ENCODE measurements at regions not wholly inside any gene's neighbourhood (a gene's known extent, or its start where the extent isn't known, plus 50 kb on each side); places are given as distances from the start of the nearest gene placed in this dataset.

GRCh38 chr12:58249610-58250009 is 308.2 kb downstream of the ATP23 start:
- Mint-ChIP-seq H3K4me1 (no peaks in the 10 kb centered on the region), H3K9me3 (no peaks in the 10 kb centered on the region)

GRCh38 chr12:58250077-58250476 is 308.7 kb downstream of the ATP23 start:
- H3K27me3 Mint-ChIP-seq: no peaks in the 10 kb centered on the region
- DNase-seq: no peak
- no peak overlapping the region for H3K4me3 Mint-ChIP-seq

More at GRCh38 chr12:58249610-58250009, 308.2 kb downstream of the ATP23 start:
- Mint-ChIP-seq H3K36me3 (ENCODE audit: low read depth) (no peaks in the 10 kb centered on the region), H3K27me3 (no peaks in the 10 kb centered on the region), H3K4me3 (no peak overlapping the region), H3K27ac (no peak overlapping the region)
- ChIA-PET CTCF (no interaction called here), POLR2A (no interaction called here)
- DNase-seq: no peak

GRCh38 chr12:58252914-58253313 is 311.5 kb downstream of the ATP23 start:
- Mint-ChIP-seq H3K27me3 (no peaks in the 10 kb centered on the region), H3K27ac (no peak overlapping the region), H3K36me3 (ENCODE audit: low read depth) (no peaks in the 10 kb centered on the region), H3K4me1 (no peaks in the 10 kb centered on the region), H3K4me3 (no peak overlapping the region), H3K9me3 (no peaks in the 10 kb centered on the region)
- POLR2A ChIA-PET: no interaction called here
- no peak for DNase-seq
- CTCF ChIA-PET: no interaction called here

More at GRCh38 chr12:58250077-58250476, 308.7 kb downstream of the ATP23 start:
- H3K27ac Mint-ChIP-seq: no peak overlapping the region
- H3K9me3 Mint-ChIP-seq: no peaks in the 10 kb centered on the region
- no peaks in the 10 kb centered on the region for H3K36me3 Mint-ChIP-seq (ENCODE audit: low read depth)
- POLR2A ChIA-PET: no interaction called here
- CTCF ChIA-PET: no interaction called here
- no peaks in the 10 kb centered on the region for H3K4me1 Mint-ChIP-seq

GRCh38 chr12:58253663-58254062 is 312.3 kb downstream of the ATP23 start:
- no peak for DNase-seq
- H3K27ac Mint-ChIP-seq: no peak overlapping the region
- H3K4me1 Mint-ChIP-seq: no peaks in the 10 kb centered on the region
- H3K9me3 Mint-ChIP-seq: no peaks in the 10 kb centered on the region
- no peaks in the 10 kb centered on the region for H3K36me3 Mint-ChIP-seq (ENCODE audit: low read depth)
- CTCF ChIA-PET: no interaction called here
- H3K27me3 Mint-ChIP-seq: no peaks in the 10 kb centered on the region
- POLR2A ChIA-PET: no interaction called here
- no peak overlapping the region for H3K4me3 Mint-ChIP-seq

GRCh38 chr12:58254463-58255100 is 313.2 kb downstream of the ATP23 start:
- Mint-ChIP-seq H3K4me1 (no peaks in the 10 kb centered on the region), H3K4me3 (no peak overlapping the region), H3K36me3 (ENCODE audit: low read depth) (no peaks in the 10 kb centered on the region), H3K9me3 (no peaks in the 10 kb centered on the region), H3K27ac (no peak overlapping the region), H3K27me3 (no peaks in the 10 kb centered on the region)
- CTCF ChIA-PET: no interaction called here
- POLR2A ChIA-PET: no interaction called here
- no peak for DNase-seq

GRCh38 chr12:58262796-58263195 is 321.4 kb downstream of the ATP23 start:
- DNase-seq: no peak
- Mint-ChIP-seq H3K27ac (no peak overlapping the region), H3K4me3 (no peak overlapping the region), H3K36me3 (ENCODE audit: low read depth) (no peaks in the 10 kb centered on the region), H3K27me3 (no peaks in the 10 kb centered on the region), H3K9me3 (no peaks in the 10 kb centered on the region), H3K4me1 (no peaks in the 10 kb centered on the region)
- POLR2A ChIA-PET: no interaction called here
- CTCF ChIA-PET: interaction anchor here (0.8 kb wide), 1 partner anchor 25 kb away, joined by 3 read pairs; no protein-coding TSS in a partner anchor

- Mint-ChIP-seq H3K27ac (no peak overlapping the region), H3K9me3 (no peaks in the 10 kb centered on the region), H3K4me3 (no peak overlapping the region), H3K4me1 (no peaks in the 10 kb centered on the region), H3K27me3 (no peaks in the 10 kb centered on the region), H3K36me3 (ENCODE audit: low read depth) (no peaks in the 10 kb centered on the region)
- no peak for DNase-seq
- CTCF ChIA-PET: interaction anchor here (0.8 kb wide), 1 partner anchor 26 kb away, joined by 3 read pairs; no protein-coding TSS in a partner anchor
- POLR2A ChIA-PET: no interaction called here
These were observed 322.4 kb downstream of the ATP23 start for GRCh38 chr12:58263816-58264215.

GRCh38 chr12:58268069-58268468 is 326.7 kb downstream of the ATP23 start:
- Mint-ChIP-seq H3K4me1 (no peaks in the 10 kb centered on the region), H3K27me3 (no peaks in the 10 kb centered on the region), H3K4me3 (no peak overlapping the region), H3K27ac (no peak overlapping the region), H3K36me3 (ENCODE audit: low read depth) (no peaks in the 10 kb centered on the region), H3K9me3 (no peaks in the 10 kb centered on the region)
- no peak for DNase-seq
- CTCF ChIA-PET: no interaction called here
- POLR2A ChIA-PET: no interaction called here

GRCh38 chr12:58269476-58269875 is 328.1 kb downstream of the ATP23 start:
- ChIA-PET POLR2A (no interaction called here), CTCF (no interaction called here)
- H3K4me1 Mint-ChIP-seq: no peaks in the 10 kb centered on the region
- no peak overlapping the region for H3K4me3 Mint-ChIP-seq
- DNase-seq: no peak
- H3K9me3 Mint-ChIP-seq: no peaks in the 10 kb centered on the region
- no peaks in the 10 kb centered on the region for H3K27me3 Mint-ChIP-seq
- H3K36me3 Mint-ChIP-seq (ENCODE audit: low read depth): no peaks in the 10 kb centered on the region
- no peak overlapping the region for H3K27ac Mint-ChIP-seq

GRCh38 chr12:58270966-58271705 is 329.8 kb downstream of the ATP23 start:
- no peaks in the 10 kb centered on the region for H3K9me3 Mint-ChIP-seq
- ChIA-PET CTCF (no interaction called here), POLR2A (no interaction called here)
- H3K36me3 Mint-ChIP-seq (ENCODE audit: low read depth): no peaks in the 10 kb centered on the region
- DNase-seq: no peak
- H3K4me1 Mint-ChIP-seq: no peaks in the 10 kb centered on the region
- H3K27ac Mint-ChIP-seq: no peak overlapping the region
- H3K27me3 Mint-ChIP-seq: no peaks in the 10 kb centered on the region
- no peak overlapping the region for H3K4me3 Mint-ChIP-seq

- POLR2A ChIA-PET: no interaction called here
- Mint-ChIP-seq H3K4me3 (no peak overlapping the region), H3K27ac (no peak overlapping the region), H3K4me1 (no peaks in the 10 kb centered on the region), H3K9me3 (peaks cover 3% of the 10 kb centered on the region), H3K27me3 (no peaks in the 10 kb centered on the region), H3K36me3 (ENCODE audit: low read depth) (no peaks in the 10 kb centered on the region)
- CTCF ChIA-PET: no interaction called here
- no peak for DNase-seq
These were observed 331.1 kb downstream of the ATP23 start for GRCh38 chr12:58272461-58272860.

GRCh38 chr12:58277231-58277630 is 335.9 kb downstream of the ATP23 start:
- peaks cover 8% of the 10 kb centered on the region for H3K9me3 Mint-ChIP-seq
- no peaks in the 10 kb centered on the region for H3K27me3 Mint-ChIP-seq
- POLR2A ChIA-PET: no interaction called here
- H3K36me3 Mint-ChIP-seq (ENCODE audit: low read depth): no peaks in the 10 kb centered on the region
- H3K27ac Mint-ChIP-seq: no peak overlapping the region
- DNase-seq: no peak
- CTCF ChIA-PET: no interaction called here
- no peaks in the 10 kb centered on the region for H3K4me1 Mint-ChIP-seq
- H3K4me3 Mint-ChIP-seq: no peak overlapping the region

GRCh38 chr12:58283553-58283952 is 342.2 kb downstream of the ATP23 start:
- no peak for DNase-seq
- H3K4me1 Mint-ChIP-seq: no peaks in the 10 kb centered on the region
- no peaks in the 10 kb centered on the region for H3K36me3 Mint-ChIP-seq (ENCODE audit: low read depth)
- ChIA-PET POLR2A (no interaction called here), CTCF (no interaction called here)
- H3K9me3 Mint-ChIP-seq: peaks cover under 1% of the 10 kb centered on the region
- no peak overlapping the region for H3K27ac Mint-ChIP-seq
- H3K27me3 Mint-ChIP-seq: no peaks in the 10 kb centered on the region
- no peak overlapping the region for H3K4me3 Mint-ChIP-seq

GRCh38 chr12:58285551-58285950 is 344.2 kb downstream of the ATP23 start:
- H3K4me3 Mint-ChIP-seq: no peak overlapping the region
- POLR2A ChIA-PET: no interaction called here
- H3K9me3 Mint-ChIP-seq: no peaks in the 10 kb centered on the region
- CTCF ChIA-PET: no interaction called here
- no peaks in the 10 kb centered on the region for H3K4me1 Mint-ChIP-seq
- DNase-seq: no peak
- no peaks in the 10 kb centered on the region for H3K36me3 Mint-ChIP-seq (ENCODE audit: low read depth)
- H3K27me3 Mint-ChIP-seq: no peaks in the 10 kb centered on the region
- no peak overlapping the region for H3K27ac Mint-ChIP-seq

All from activated CD4-positive, alpha-beta memory T cell treated with anti-CD3 and anti-CD28 coated beads, Interleukin-2, amount 10 ng/mL, durations not matched to agents 7 days and 5 days (primary cell).